B cell (primary cell): ENCODE measurements at regions not wholly inside any gene's neighbourhood (a gene's known extent, or its start where the extent isn't known, plus 50 kb on each side); places are given as distances from the start of the nearest gene placed in this dataset.

Source experiments
- ATAC-seq: fragments of 200-7000 bp; cut with Tn5 transposase; one replicate; pipeline ENCODE4 v1.10.0; 2021; ENCODE audit warnings: low read depth, mild to moderate bottlenecking, moderate number of reproducible peaks, moderate library complexity
- CTCF ChIA-PET: fragments of 350-600 bp; sonication (Branson Sonifier 250); formaldehyde crosslinking; loops from one replicate; lab custom pipeline; 2021; ENCODE audit warnings: antibody characterized with exemption, inconsistent platforms; lab: Charles Lee
- POLR2A ChIA-PET: fragments of 350-600 bp; sonication (Branson Sonifier 250); formaldehyde crosslinking; loops from one replicate; lab custom pipeline; 2021; ENCODE audit warnings: antibody characterized with exemption; lab: Charles Lee
- DNase-seq: peaks from one replicate; pipeline ENCODE4 v3.0.0; 2013
- H2AFZ ChIP-seq: 2 replicates; pipeline ENCODE4 v1.6.1; 2012; ENCODE audit warnings: mild to moderate bottlenecking, low read depth, low read length; ENCODE audit not compliant: insufficient read depth, poor library complexity, severe bottlenecking
- H3K27ac ChIP-seq, 2 donors: 1 replicate in 1 of 2; 2 replicates in 1 of 2; pipeline ENCODE4 v1.5.1; 2012 to 2013; ENCODE audit warnings: low read length in 2 of 2, mild to moderate bottlenecking in 2 of 2, moderate library complexity in 1 of 2
- H3K27me3 ChIP-seq, 4 experiments: fragments of 200-600 bp in 1 of 4; sonication (generic) in 1 of 4; replicated peaks in 1 of 4; 1 replicate in 2 of 4; 2 replicates in 2 of 4; pipeline versions ENCODE4 v1.6.1 to v1.7.0; 2013 to 2016; ENCODE audit warnings: low read length in 3 of 4, mild to moderate bottlenecking in 2 of 4, mixed read lengths in 1 of 4, moderate library complexity in 1 of 4; ENCODE audit not compliant: insufficient read depth in 4 of 4, control insufficient read depth in 3 of 4; ENCODE audit errors: control extremely low read depth in 1 of 4
- H3K36me3 ChIP-seq, 2 experiments: replicated peaks in 1 of 2; 1 replicate in 1 of 2; 2 replicates in 1 of 2; pipeline versions ENCODE4 v1.6.1 to v1.7.1; 2013; ENCODE audit warnings: low read length in 1 of 2; ENCODE audit not compliant: insufficient read depth in 2 of 2, control insufficient read depth in 1 of 2; ENCODE audit errors: control extremely low read depth in 1 of 2, extremely low read depth in 1 of 2
- H3K4me1 ChIP-seq, 2 donors: fragments of 200-600 bp in 1 of 2; sonication (generic) in 1 of 2; 1 replicate in 1 of 2; 2 replicates in 1 of 2; pipeline versions ENCODE4 v1.5.1 to v1.6.1; 2013 to 2017; ENCODE audit warnings: low read length in 2 of 2; ENCODE audit not compliant: control insufficient read depth in 2 of 2, insufficient read depth in 2 of 2
- H3K4me2 ChIP-seq: replicated peaks from 2 replicates; pipeline ENCODE3; 2012; ENCODE audit warnings: mild to moderate bottlenecking, low read depth, low read length; ENCODE audit not compliant: poor library complexity, severe bottlenecking
- H3K4me3 ChIP-seq, 5 experiments: fragments of 200-600 bp in 1 of 5; sonication (generic) in 1 of 5; 1 replicate in 3 of 5; 2 replicates in 2 of 5; pipeline versions ENCODE4 v1.5.1 to v1.7.0; 2011 to 2016; ENCODE audit warnings: low read length in 4 of 5, mild to moderate bottlenecking in 4 of 5, low read depth in 2 of 5, control low read depth in 1 of 5, moderate library complexity in 1 of 5; ENCODE audit not compliant: insufficient read depth in 1 of 5; ENCODE audit errors: control extremely low read depth in 1 of 5, extremely low read depth in 1 of 5
- H3K79me2 ChIP-seq: fragments of 200-600 bp; sonication (generic); one replicate; pipeline ENCODE4 v1.6.0; 2016; ENCODE audit warnings: low read length; ENCODE audit not compliant: control insufficient read depth, insufficient read depth
- H3K9ac ChIP-seq: fragments of 200-600 bp; sonication (generic); 2 replicates; pipeline ENCODE4 v1.6.1; 2017; ENCODE audit warnings: mild to moderate bottlenecking, low read length, moderate library complexity
- H3K9me3 ChIP-seq, 3 donors: one replicate each; pipeline versions ENCODE4 v1.6.1 to v1.7.1; 2013; ENCODE audit warnings: low read length in 2 of 3; ENCODE audit not compliant: control insufficient read depth in 2 of 3, insufficient read depth in 1 of 3; ENCODE audit errors: control extremely low read depth in 1 of 3
- H4K20me1 ChIP-seq: 2 replicates; pipeline ENCODE4 v1.6.0; 2012; ENCODE audit warnings: mild to moderate bottlenecking, low read length; ENCODE audit not compliant: insufficient read depth, control insufficient read depth, poor library complexity, severe bottlenecking
- H3K27ac Mint-ChIP-seq: one replicate; pipeline ENCODE4 v1.8.0; 2021; ENCODE audit warnings: mixed read lengths
- H3K27me3 Mint-ChIP-seq: one replicate; pipeline ENCODE4 v1.8.0; 2021; ENCODE audit warnings: mixed read lengths
- H3K4me1 Mint-ChIP-seq: one replicate; pipeline ENCODE4 v1.8.0; 2021; ENCODE audit warnings: mixed read lengths
- H3K4me3 Mint-ChIP-seq: one replicate; pipeline ENCODE4 v1.8.0; 2021; ENCODE audit warnings: mixed read lengths
- H3K9me3 Mint-ChIP-seq: one replicate; pipeline ENCODE4 v1.8.0; 2022; ENCODE audit warnings: mixed read lengths; ENCODE audit not compliant: insufficient read depth
- CTCF ChIP-seq: fragments of 200-600 bp; IDR thresholded peaks from one replicate; pipeline ENCODE4 v1.8.0; 2022; ENCODE audit warnings: antibody characterized with exemption, mild to moderate bottlenecking
- EZH2 ChIP-seq: IDR thresholded peaks from 2 replicates; pipeline ENCODE4 v1.6.1; 2012; ENCODE audit warnings: borderline replicate concordance, low read depth, mild to moderate bottlenecking, moderate library complexity, low read length; ENCODE audit not compliant: insufficient read depth, poor library complexity, severe bottlenecking
- WGBS: methylation state at CpG from one replicate; pipeline ENCODE4 v1.1.5; 2013; ENCODE audit warnings: missing lambda C conversion rate; ENCODE audit not compliant: insufficient coverage; 5-methylcytosine and 5-hydroxymethylcytosine counted together
- intact Hi-C: fragments of 100-400 bp; cut with micrococcal nuclease; formaldehyde crosslinking; loops from one replicate; pipeline ENCODE4 v1.10.0; 2022

- H4K20me1 ChIP-seq = no peaks in the 10 kb centered on the region
- H3K27me3 ChIP-seq = no peaks in the 10 kb centered on the region
- 30% methylated on average over 2 of the region's 6 CpGs for WGBS
- no peak for ATAC-seq
- H2AFZ ChIP-seq = no peak overlapping the region
- no peaks in the 10 kb centered on the region for H3K9me3 ChIP-seq
- POLR2A ChIA-PET = no interaction called here
- H3K4me2 ChIP-seq = no peak overlapping the region
- no peak for DNase-seq
- intact Hi-C loops = no loop called here
- no peak for TF ChIP-seq EZH2
- TF ChIP-seq CTCF = no peak
- H3K4me3 Mint-ChIP-seq = no peak overlapping the region
- CTCF ChIA-PET = no interaction called here
- H3K36me3 ChIP-seq = no peaks in the 10 kb centered on the region
- H3K4me1 Mint-ChIP-seq = no peaks in the 10 kb centered on the region
- no peaks in the 10 kb centered on the region for H3K27me3 Mint-ChIP-seq
- H3K9ac ChIP-seq = no peak overlapping the region
- no peaks in the 10 kb centered on the region for H3K9me3 Mint-ChIP-seq
- no peak overlapping the region for H3K4me3 ChIP-seq
- no peaks in the 10 kb centered on the region for H3K4me1 ChIP-seq
- no peaks in the 10 kb centered on the region for H3K79me2 ChIP-seq
- no peak overlapping the region for H3K27ac Mint-ChIP-seq
- H3K27ac ChIP-seq = no peak overlapping the region
Observed at GRCh38 chr13:73210218-73210883, 151.5 kb downstream of the KLF5 start.

- H3K9ac ChIP-seq = no peak overlapping the region
- no peaks in the 10 kb centered on the region for H3K27me3 ChIP-seq
- H3K9me3 ChIP-seq = no peaks in the 10 kb centered on the region
- intact Hi-C loops = no loop called here
- no peak overlapping the region for H3K4me3 ChIP-seq
- no peaks in the 10 kb centered on the region for H3K79me2 ChIP-seq
- H3K4me1 ChIP-seq = no peaks in the 10 kb centered on the region
- H3K4me1 Mint-ChIP-seq = no peaks in the 10 kb centered on the region
- no peak overlapping the region for H3K4me2 ChIP-seq
- TF ChIP-seq CTCF = no peak
- no peak for TF ChIP-seq EZH2
- ATAC-seq = no peak
- no peaks in the 10 kb centered on the region for H3K36me3 ChIP-seq
- peaks cover 3% of the 10 kb centered on the region for H3K27me3 Mint-ChIP-seq
- H2AFZ ChIP-seq = no peak overlapping the region
- ChIA-PET POLR2A (no interaction called here), CTCF (no interaction called here)
- H3K9me3 Mint-ChIP-seq = no peaks in the 10 kb centered on the region
- DNase-seq = no peak
- H3K4me3 Mint-ChIP-seq = no peak overlapping the region
- H4K20me1 ChIP-seq = no peaks in the 10 kb centered on the region
- no peak overlapping the region for H3K27ac ChIP-seq
- 75% methylated on average over 4 of the region's 5 CpGs for WGBS
- no peak overlapping the region for H3K27ac Mint-ChIP-seq
Observed at GRCh38 chr13:73204952-73205351, 146.1 kb downstream of the KLF5 start.
